Testis (tissue), 2 donors: ENCODE measurements at regions not wholly inside any gene's neighbourhood (a gene's known extent, or its start where the extent isn't known, plus 50 kb on each side); places are given as distances from the start of the nearest gene placed in this dataset.
"Not testable (repeated sequence)": the region's sequence is repeated elsewhere in the genome, so short reads cannot be mapped to it uniquely, and the experiment has no call there.

Source experiments
- DNase-seq: peaks from one replicate; pipeline ENCODE4 v3.0.0-alpha.2; 2019
- H3K27ac ChIP-seq, 2 donors: fragments of 200-600 bp; sonication (generic); one replicate each; pipeline ENCODE4 v1.5.1; 2019
- H3K27me3 ChIP-seq: fragments of 200-600 bp; sonication (generic); one replicate; pipeline ENCODE4 v1.5.1; 2019
- H3K36me3 ChIP-seq: fragments of 200-600 bp; sonication (generic); one replicate; pipeline ENCODE4 v1.5.1; 2017; ENCODE audit warnings: low read depth; ENCODE audit errors: missing control alignments
- H3K4me1 ChIP-seq: fragments of 200-600 bp; sonication (generic); one replicate; pipeline ENCODE4 v1.5.1; 2019
- H3K4me3 ChIP-seq, 2 donors: fragments of 200-600 bp; sonication (generic); one replicate each; pipeline ENCODE4 v1.5.1; 2017 to 2019
- H3K9me3 ChIP-seq: fragments of 200-600 bp; sonication (generic); one replicate; pipeline ENCODE4 v1.5.1; 2017
- POLR2A ChIP-seq: fragments of 450-650 bp; IDR thresholded peaks from one replicate; pipeline ENCODE4 v1.6.1; 2017; ENCODE audit warnings: antibody characterized with exemption, mild to moderate bottlenecking, moderate library complexity
- WGBS, 2 donors: methylation state at CpG; one replicate each; pipeline ENCODE4 v1.1.5; 2018; 5-methylcytosine and 5-hydroxymethylcytosine counted together
- intact Hi-C: fragments of 100-400 bp; cut with DNase I; formaldehyde crosslinking; loops from one replicate; pipeline ENCODE4 v1.15.1; 2023; ENCODE audit warnings: low total_unique reads
- TF ChIP-seq, protein P1 (sequence below), 3 experiments: fragments of 450-650 bp in 2 of 3; fragments of 200-600 bp in 1 of 3; sonication (generic) in 1 of 3; IDR thresholded peaks; one replicate each; pipeline ENCODE4 v1.5.1; 2016 to 2019; ENCODE audit warnings: antibody characterized with exemption in 3 of 3, mild to moderate bottlenecking in 2 of 3, moderate library complexity in 1 of 3

DNA sequence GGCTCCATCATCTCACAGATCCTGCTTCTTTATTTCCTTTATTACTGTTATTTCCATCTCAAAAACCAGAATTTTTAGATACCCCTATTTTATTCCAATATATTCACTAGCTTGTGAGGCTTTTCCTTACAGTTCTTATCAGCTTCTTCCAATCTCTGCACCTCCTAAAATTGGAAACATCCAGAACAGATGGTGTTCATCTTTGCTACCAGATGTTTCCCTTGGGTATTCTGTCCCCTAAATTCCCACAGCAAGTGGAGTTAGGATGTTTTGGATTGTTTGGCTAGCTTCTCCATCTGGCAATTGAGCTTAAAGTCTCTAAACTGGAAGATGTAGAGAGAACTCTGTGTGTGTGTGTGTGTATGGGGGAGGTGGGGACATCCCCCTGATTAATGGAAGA lies 580.4 kb downstream of the DTWD2 start:
- TF ChIP-seq POLR2A, result no peak
- TF ChIP-seq, protein P1, sequence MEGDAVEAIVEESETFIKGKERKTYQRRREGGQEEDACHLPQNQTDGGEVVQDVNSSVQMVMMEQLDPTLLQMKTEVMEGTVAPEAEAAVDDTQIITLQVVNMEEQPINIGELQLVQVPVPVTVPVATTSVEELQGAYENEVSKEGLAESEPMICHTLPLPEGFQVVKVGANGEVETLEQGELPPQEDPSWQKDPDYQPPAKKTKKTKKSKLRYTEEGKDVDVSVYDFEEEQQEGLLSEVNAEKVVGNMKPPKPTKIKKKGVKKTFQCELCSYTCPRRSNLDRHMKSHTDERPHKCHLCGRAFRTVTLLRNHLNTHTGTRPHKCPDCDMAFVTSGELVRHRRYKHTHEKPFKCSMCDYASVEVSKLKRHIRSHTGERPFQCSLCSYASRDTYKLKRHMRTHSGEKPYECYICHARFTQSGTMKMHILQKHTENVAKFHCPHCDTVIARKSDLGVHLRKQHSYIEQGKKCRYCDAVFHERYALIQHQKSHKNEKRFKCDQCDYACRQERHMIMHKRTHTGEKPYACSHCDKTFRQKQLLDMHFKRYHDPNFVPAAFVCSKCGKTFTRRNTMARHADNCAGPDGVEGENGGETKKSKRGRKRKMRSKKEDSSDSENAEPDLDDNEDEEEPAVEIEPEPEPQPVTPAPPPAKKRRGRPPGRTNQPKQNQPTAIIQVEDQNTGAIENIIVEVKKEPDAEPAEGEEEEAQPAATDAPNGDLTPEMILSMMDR (IDR thresholded peaks at IDR 0.05), result no peak
- H3K36me3 ChIP-seq, result no peaks in the 10 kb centered on the region

DNA sequence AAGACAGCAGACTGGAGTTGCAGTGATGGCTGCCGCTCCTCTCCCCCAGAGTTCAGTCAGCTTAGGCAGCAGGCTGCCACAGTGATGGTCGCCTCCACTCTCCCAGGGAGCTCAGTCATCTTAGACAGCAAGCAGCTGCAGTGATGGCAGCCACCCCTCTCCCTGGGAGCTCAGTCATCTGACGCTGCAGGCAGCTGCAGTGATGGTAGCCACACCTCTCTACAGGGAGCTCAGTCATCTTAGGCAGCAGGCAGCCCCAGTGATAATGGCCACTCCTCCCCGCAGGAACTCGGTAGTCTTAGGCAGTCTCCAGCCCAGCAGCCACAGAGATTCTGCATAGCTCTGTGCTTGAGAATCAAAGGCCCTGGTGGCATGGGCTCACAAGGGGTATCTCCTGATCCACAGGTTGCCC lies 582.7 kb downstream of the DTWD2 start:
- no peak for TF ChIP-seq POLR2A
- TF ChIP-seq, protein P1 (IDR thresholded peaks at IDR 0.05), result no peak
- no peaks in the 10 kb centered on the region for H3K27me3 ChIP-seq
- DNase-seq, result no peak
- no peak overlapping the region for H3K27ac ChIP-seq
- WGBS, 2 donors, result 55 to 82% methylated on average over 4 to 5 of the region's 5 CpGs
- no peak overlapping the region for H3K4me3 ChIP-seq
- H3K36me3 ChIP-seq, result no peaks in the 10 kb centered on the region
- no peaks in the 10 kb centered on the region for H3K4me1 ChIP-seq
- no peaks in the 10 kb centered on the region for H3K9me3 ChIP-seq
- intact Hi-C loops, result no loop called here

More for the DNA sequence above, 580.4 kb downstream of the DTWD2 start:
- no peak for DNase-seq
- Histone ChIP-seq H3K4me1 (no peaks in the 10 kb centered on the region), H3K27me3 (no peaks in the 10 kb centered on the region), H3K27ac (no peak overlapping the region), H3K4me3 (no peak overlapping the region), H3K9me3 (no peaks in the 10 kb centered on the region)
- intact Hi-C loops, result no loop called here

DNA sequence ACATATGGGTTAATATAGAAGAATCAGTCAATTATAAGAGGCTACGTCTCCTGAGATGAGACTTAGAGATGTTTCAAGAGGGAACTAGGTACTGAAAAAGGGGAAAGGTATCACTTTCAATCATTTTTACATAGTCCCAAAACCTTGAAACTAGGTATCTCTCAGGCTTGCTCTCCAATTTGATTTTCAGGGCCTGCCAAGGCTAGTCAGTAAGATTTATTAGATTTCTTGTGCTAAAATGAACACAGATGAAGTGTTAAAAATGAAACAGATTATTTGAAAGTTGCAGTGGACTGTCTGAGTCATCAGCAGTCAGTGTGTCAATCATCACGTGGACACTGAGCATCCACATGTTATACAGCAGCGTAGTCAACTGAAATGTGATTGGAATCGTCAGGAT lies 591.1 kb downstream of the DTWD2 start:
- 84 to 89% methylated on average over 4 of the region's 4 CpGs for WGBS, 2 donors
- Histone ChIP-seq H3K36me3 (no peaks in the 10 kb centered on the region), H3K4me3 (no peak overlapping the region), H3K9me3 (no peaks in the 10 kb centered on the region), H3K4me1 (no peaks in the 10 kb centered on the region), H3K27me3 (no peaks in the 10 kb centered on the region), H3K27ac (no peak overlapping the region)
- DNase-seq, result no peak
- intact Hi-C loops, result no loop called here
- TF ChIP-seq POLR2A, result no peak
- TF ChIP-seq, protein P1 (IDR thresholded peaks at IDR 0.05), result no peak

DNA sequence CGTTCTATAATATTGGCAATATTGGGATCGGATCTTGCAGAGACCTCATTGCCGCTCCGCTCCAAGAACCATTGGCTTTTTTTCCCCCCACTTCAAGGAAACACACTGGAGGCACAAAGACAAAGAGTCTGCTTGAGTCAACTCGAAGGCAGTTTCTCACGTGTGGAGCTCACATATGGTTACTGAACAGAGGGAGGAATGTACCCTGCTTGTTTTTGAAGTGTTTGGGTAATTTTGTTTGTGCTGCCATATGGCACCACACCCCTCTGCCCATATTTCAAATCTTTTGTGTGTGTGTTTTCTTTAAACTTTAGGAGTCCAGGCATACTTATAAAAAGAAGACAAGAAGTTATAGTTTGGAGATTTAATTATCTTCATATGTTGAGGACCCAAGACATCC lies 595.9 kb downstream of the DTWD2 start:
- H3K4me1 ChIP-seq, result no peaks in the 10 kb centered on the region
- DNase-seq, result no peak
- no peaks in the 10 kb centered on the region for H3K9me3 ChIP-seq
- H3K36me3 ChIP-seq, result no peaks in the 10 kb centered on the region
- no peaks in the 10 kb centered on the region for H3K27me3 ChIP-seq
- TF ChIP-seq, protein P1 (IDR thresholded peaks at IDR 0.05), result no peak
- no peak for TF ChIP-seq POLR2A
- no peak overlapping the region for H3K4me3 ChIP-seq
- intact Hi-C loops, result no loop called here
- no peak overlapping the region for H3K27ac ChIP-seq
- WGBS, 2 donors, result 72 to 78% methylated on average over 6 of the region's 6 CpGs

DNA sequence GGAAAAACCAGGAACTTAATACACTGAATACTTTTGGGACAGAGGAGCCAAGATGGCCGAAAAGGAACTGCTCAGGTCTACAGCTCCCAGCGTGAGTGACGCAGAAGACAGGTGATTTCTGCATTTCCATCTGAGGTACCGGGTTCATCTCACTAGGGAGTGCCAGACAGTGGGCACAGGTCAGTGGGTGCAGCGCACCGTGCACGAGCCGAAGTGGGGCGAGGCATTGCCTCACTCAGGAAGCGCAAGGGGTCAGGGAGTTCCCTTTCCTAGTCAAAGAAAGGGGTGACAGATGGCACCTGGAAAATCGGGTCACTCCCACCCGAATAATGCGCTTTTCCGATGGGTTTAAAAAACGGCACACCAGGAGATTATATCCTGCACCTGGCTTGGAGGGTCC lies 605.4 kb downstream of the DTWD2 start:
- H3K36me3 ChIP-seq, intact Hi-C loops, H3K27ac ChIP-seq, H3K4me3 ChIP-seq, H3K4me1 ChIP-seq, H3K27me3 ChIP-seq, DNase-seq, H3K9me3 ChIP-seq: not testable (repeated sequence)
- 93 to 97% methylated on average over 15 of the region's 15 CpGs for WGBS, 2 donors
